ENCODE measurements at regions not wholly inside any gene's neighbourhood (a gene's known extent, or its start where the extent isn't known, plus 50 kb on each side); places are given as distances from the start of the nearest gene placed in this dataset.
"Not testable (repeated sequence)": the region's sequence is repeated elsewhere in the genome, so short reads cannot be mapped to it uniquely, and the experiment has no call there.

DNA sequence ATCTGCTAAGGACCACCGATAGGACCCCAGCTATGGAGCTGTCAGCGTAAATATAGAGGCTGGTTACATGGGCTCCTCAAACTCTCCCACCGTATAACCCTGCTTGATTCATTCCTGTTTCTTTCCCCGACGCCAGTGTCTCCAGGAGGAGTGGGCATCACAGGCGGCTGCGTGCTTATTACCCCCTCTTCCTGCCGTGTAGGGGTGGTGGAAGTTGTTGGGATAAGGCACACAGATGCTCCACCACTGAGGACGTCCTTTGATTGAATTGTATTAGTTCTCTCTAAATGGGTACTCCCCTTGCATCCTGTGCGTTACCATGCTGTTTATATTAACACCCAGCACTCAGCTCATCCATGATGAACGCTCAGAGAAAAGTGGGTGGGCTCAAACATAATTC, 104.6 kb downstream of the ZBTB18 start:
- H3K4me1 ChIP-seq (ENCODE audit: control insufficient read depth, insufficient read depth, low read length): peaks cover 4% of the 10 kb centered on the region
- H3K9me3 ChIP-seq (ENCODE audit: control insufficient read depth, low read length): no peaks in the 10 kb centered on the region
- no peak overlapping the region for H3K4me3 ChIP-seq (ENCODE audit: insufficient read depth, low read depth, low read length)
- 89 to 93% methylated on average over 10 to 11 of the region's 11 CpGs for WGBS, 2 experiments
- H3K27ac ChIP-seq (ENCODE audit: insufficient read depth, low read depth, low read length, poor library complexity, severe bottlenecking): no peak overlapping the region
- no peaks in the 10 kb centered on the region for H3K27me3 ChIP-seq (ENCODE audit: control insufficient read depth, insufficient read depth, low read length, poor library complexity, severe bottlenecking)
- no peaks in the 10 kb centered on the region for H3K36me3 ChIP-seq (ENCODE audit: control insufficient read depth, insufficient read depth, low read length)

GRCh38 chr1:244156617-244157016, 105.5 kb downstream of the ZBTB18 start:
- not testable (repeated sequence) for H3K9me3 ChIP-seq (ENCODE audit: control insufficient read depth, low read length); H3K36me3 ChIP-seq (ENCODE audit: control insufficient read depth, insufficient read depth, low read length); H3K27ac ChIP-seq (ENCODE audit: insufficient read depth, low read depth, low read length, poor library complexity, severe bottlenecking); H3K27me3 ChIP-seq (ENCODE audit: control insufficient read depth, insufficient read depth, low read length, poor library complexity, severe bottlenecking); H3K4me3 ChIP-seq (ENCODE audit: insufficient read depth, low read depth, low read length); H3K4me1 ChIP-seq (ENCODE audit: control insufficient read depth, insufficient read depth, low read length)

- Histone ChIP-seq H3K4me3 (ENCODE audit: insufficient read depth, low read depth, low read length) (no peak overlapping the region), H3K27ac (ENCODE audit: insufficient read depth, low read depth, low read length, poor library complexity, severe bottlenecking) (no peak overlapping the region)
- WGBS, 2 experiments: 92% methylated on average over 3 of the region's 3 CpGs
These were observed 106.8 kb downstream of the ZBTB18 start for GRCh38 chr1:244157731-244158438.

GRCh38 chr1:244159646-244160045, 108.6 kb downstream of the ZBTB18 start:
- Histone ChIP-seq H3K27ac (ENCODE audit: insufficient read depth, low read depth, low read length, poor library complexity, severe bottlenecking) (no peak overlapping the region), H3K36me3 (ENCODE audit: control insufficient read depth, insufficient read depth, low read length) (no peaks in the 10 kb centered on the region), H3K4me1 (ENCODE audit: control insufficient read depth, insufficient read depth, low read length) (peaks cover 4% of the 10 kb centered on the region), H3K4me3 (ENCODE audit: insufficient read depth, low read depth, low read length) (no peak overlapping the region), H3K27me3 (ENCODE audit: control insufficient read depth, insufficient read depth, low read length, poor library complexity, severe bottlenecking) (no peaks in the 10 kb centered on the region), H3K9me3 (ENCODE audit: control insufficient read depth, low read length) (no peaks in the 10 kb centered on the region)
- 93 to 96% methylated on average over 8 of the region's 8 CpGs for WGBS, 2 experiments

More at GRCh38 chr1:244157731-244158438, 106.8 kb downstream of the ZBTB18 start:
- Histone ChIP-seq H3K9me3 (ENCODE audit: control insufficient read depth, low read length) (no peaks in the 10 kb centered on the region), H3K4me1 (ENCODE audit: control insufficient read depth, insufficient read depth, low read length) (peaks cover 4% of the 10 kb centered on the region), H3K27me3 (ENCODE audit: control insufficient read depth, insufficient read depth, low read length, poor library complexity, severe bottlenecking) (no peaks in the 10 kb centered on the region), H3K36me3 (ENCODE audit: control insufficient read depth, insufficient read depth, low read length) (no peaks in the 10 kb centered on the region)

- no peaks in the 10 kb centered on the region for H3K27me3 ChIP-seq (ENCODE audit: control insufficient read depth, insufficient read depth, low read length, poor library complexity, severe bottlenecking)
- WGBS, 2 experiments: 92 to 95% methylated on average over 9 of the region's 9 CpGs
- H3K4me1 ChIP-seq (ENCODE audit: control insufficient read depth, insufficient read depth, low read length): peaks cover 3% of the 10 kb centered on the region
- no peaks in the 10 kb centered on the region for H3K9me3 ChIP-seq (ENCODE audit: control insufficient read depth, low read length)
- no peak overlapping the region for H3K27ac ChIP-seq (ENCODE audit: insufficient read depth, low read depth, low read length, poor library complexity, severe bottlenecking)
- no peaks in the 10 kb centered on the region for H3K36me3 ChIP-seq (ENCODE audit: control insufficient read depth, insufficient read depth, low read length)
- no peak overlapping the region for H3K4me3 ChIP-seq (ENCODE audit: insufficient read depth, low read depth, low read length)
These were observed 109.6 kb downstream of the ZBTB18 start for GRCh38 chr1:244160455-244161235.

DNA sequence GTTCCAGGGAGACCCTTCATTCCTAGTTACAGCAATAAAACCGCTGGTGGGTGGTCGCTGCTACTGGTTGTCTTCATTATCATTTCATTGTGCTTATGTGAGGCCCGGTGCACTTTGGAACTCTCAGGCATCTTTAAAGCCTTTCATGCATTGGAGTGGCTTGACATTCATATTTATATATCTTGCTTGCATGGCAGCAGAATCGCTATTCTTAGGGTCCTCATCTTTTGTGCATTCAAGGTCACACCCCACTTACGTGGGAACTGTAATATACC, 110.1 kb downstream of the ZBTB18 start:
- WGBS, 2 experiments: 50 to 59% methylated on average over 5 of the region's 5 CpGs
- no peak overlapping the region for H3K4me3 ChIP-seq (ENCODE audit: insufficient read depth, low read depth, low read length)
- no peaks in the 10 kb centered on the region for H3K36me3 ChIP-seq (ENCODE audit: control insufficient read depth, insufficient read depth, low read length)
- H3K4me1 ChIP-seq (ENCODE audit: control insufficient read depth, insufficient read depth, low read length): no peaks in the 10 kb centered on the region
- H3K27ac ChIP-seq (ENCODE audit: insufficient read depth, low read depth, low read length, poor library complexity, severe bottlenecking): no peak overlapping the region
- H3K9me3 ChIP-seq (ENCODE audit: control insufficient read depth, low read length): no peaks in the 10 kb centered on the region
- no peaks in the 10 kb centered on the region for H3K27me3 ChIP-seq (ENCODE audit: control insufficient read depth, insufficient read depth, low read length, poor library complexity, severe bottlenecking)

DNA sequence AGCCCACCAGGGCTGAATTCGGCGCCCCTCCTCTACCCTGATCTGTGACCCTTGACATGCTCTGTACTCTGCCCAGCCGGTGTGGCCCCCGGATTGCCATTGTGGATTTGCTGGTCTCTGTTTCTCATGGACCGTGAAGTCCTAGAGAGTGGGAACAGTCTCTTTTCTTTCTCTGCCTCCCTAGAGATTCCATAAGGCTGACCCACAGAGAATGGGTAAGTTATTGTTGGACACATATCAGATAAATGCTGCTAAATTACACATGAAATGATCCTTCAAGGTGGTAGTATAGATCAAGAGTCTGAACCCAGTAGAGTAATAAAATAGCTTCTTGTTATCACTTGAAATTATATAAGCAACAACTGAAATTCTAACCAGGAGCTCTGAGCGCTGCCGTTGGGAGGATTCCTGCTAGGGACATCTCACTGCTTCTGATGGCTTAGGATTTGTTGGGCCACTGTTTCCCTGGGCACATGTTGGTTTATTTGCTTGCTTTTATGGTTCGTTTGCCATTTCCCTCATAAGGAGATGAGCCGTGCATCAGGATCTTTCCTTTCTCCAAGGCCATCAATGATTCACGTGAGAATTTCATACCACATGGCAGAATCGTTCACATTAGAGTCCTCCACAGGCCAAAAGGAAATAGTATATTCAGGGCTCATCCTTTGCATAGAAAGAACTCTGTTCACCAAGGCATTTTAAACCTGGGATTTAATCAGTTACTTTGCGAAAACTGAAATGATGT, 111.9 kb downstream of the ZBTB18 start:
- no peaks in the 10 kb centered on the region for H3K36me3 ChIP-seq (ENCODE audit: control insufficient read depth, insufficient read depth, low read length)
- no peak overlapping the region for H3K4me3 ChIP-seq (ENCODE audit: insufficient read depth, low read depth, low read length)
- H3K4me1 ChIP-seq (ENCODE audit: control insufficient read depth, insufficient read depth, low read length): no peaks in the 10 kb centered on the region
- 95 to 96% methylated on average over 12 of the region's 12 CpGs for WGBS, 2 experiments
- H3K9me3 ChIP-seq (ENCODE audit: control insufficient read depth, low read length): no peaks in the 10 kb centered on the region
- H3K27me3 ChIP-seq (ENCODE audit: control insufficient read depth, insufficient read depth, low read length, poor library complexity, severe bottlenecking): no peaks in the 10 kb centered on the region
- no peak overlapping the region for H3K27ac ChIP-seq (ENCODE audit: insufficient read depth, low read depth, low read length, poor library complexity, severe bottlenecking)

- Histone ChIP-seq H3K27me3 (ENCODE audit: control insufficient read depth, insufficient read depth, low read length, poor library complexity, severe bottlenecking) (no peaks in the 10 kb centered on the region), H3K27ac (ENCODE audit: insufficient read depth, low read depth, low read length, poor library complexity, severe bottlenecking) (no peak overlapping the region), H3K9me3 (ENCODE audit: control insufficient read depth, low read length) (no peaks in the 10 kb centered on the region), H3K4me3 (ENCODE audit: insufficient read depth, low read depth, low read length) (no peak overlapping the region), H3K4me1 (ENCODE audit: control insufficient read depth, insufficient read depth, low read length) (no peaks in the 10 kb centered on the region), H3K36me3 (ENCODE audit: control insufficient read depth, insufficient read depth, low read length) (no peaks in the 10 kb centered on the region)
- 82 to 87% methylated on average over 8 of the region's 8 CpGs for WGBS, 2 experiments
These were observed 112.9 kb downstream of the ZBTB18 start for GRCh38 chr1:244163861-244164510.

GRCh38 chr1:244164511-244164890, 113.4 kb downstream of the ZBTB18 start:
- H3K27ac ChIP-seq (ENCODE audit: insufficient read depth, low read depth, low read length, poor library complexity, severe bottlenecking): no peak overlapping the region
- no peaks in the 10 kb centered on the region for H3K36me3 ChIP-seq (ENCODE audit: control insufficient read depth, insufficient read depth, low read length)
- no peak overlapping the region for H3K4me3 ChIP-seq (ENCODE audit: insufficient read depth, low read depth, low read length)
- no peaks in the 10 kb centered on the region for H3K9me3 ChIP-seq (ENCODE audit: control insufficient read depth, low read length)
- H3K27me3 ChIP-seq (ENCODE audit: control insufficient read depth, insufficient read depth, low read length, poor library complexity, severe bottlenecking): no peaks in the 10 kb centered on the region
- H3K4me1 ChIP-seq (ENCODE audit: control insufficient read depth, insufficient read depth, low read length): no peaks in the 10 kb centered on the region
- WGBS, 2 experiments: 92 to 93% methylated on average over 4 of the region's 4 CpGs

GRCh38 chr1:244165021-244165420, 113.9 kb downstream of the ZBTB18 start:
- WGBS, 2 experiments: 75% methylated on average over 3 of the region's 3 CpGs
- Histone ChIP-seq H3K36me3 (ENCODE audit: control insufficient read depth, insufficient read depth, low read length) (no peaks in the 10 kb centered on the region), H3K4me1 (ENCODE audit: control insufficient read depth, insufficient read depth, low read length) (no peaks in the 10 kb centered on the region), H3K4me3 (ENCODE audit: insufficient read depth, low read depth, low read length) (no peak overlapping the region), H3K27me3 (ENCODE audit: control insufficient read depth, insufficient read depth, low read length, poor library complexity, severe bottlenecking) (no peaks in the 10 kb centered on the region), H3K27ac (ENCODE audit: insufficient read depth, low read depth, low read length, poor library complexity, severe bottlenecking) (no peak overlapping the region), H3K9me3 (ENCODE audit: control insufficient read depth, low read length) (no peaks in the 10 kb centered on the region)
